ACHN (cell line): ENCODE measurements at regions not wholly inside any gene's neighbourhood (a gene's known extent, or its start where the extent isn't known, plus 50 kb on each side); places are given as distances from the start of the nearest gene placed in this dataset.
A peak's percentile ranks its signal among the peaks of the same experiment; 100 is the strongest.
"Not testable (repeated sequence)": the region's sequence is repeated elsewhere in the genome, so short reads cannot be mapped to it uniquely, and the experiment has no call there.

Experiments
- DNase-seq: peaks from one replicate; pipeline ENCODE4 v3.0.0-alpha.2; 2015
- in situ Hi-C: cut with HindIII; loops from 2 replicates; pipeline ENCODE4 v1.10.0; 2017; ENCODE audit warnings: low sequenced_read_pairs, low pct_ligation_motif_present, low pct_unique_long_range_greater_than_20kb

GRCh38 chr1:189662190-189662589 lies 815.5 kb downstream of the BRINP3 start:
- in situ Hi-C loops, result no loop called here

GRCh38 chr1:189669846-189670245 lies 807.8 kb downstream of the BRINP3 start:
- DNase-seq, result peak; percentile 35
- in situ Hi-C loops, result no loop called here

More at GRCh38 chr1:189662190-189662589, 815.5 kb downstream of the BRINP3 start:
- DNase-seq, result peak; percentile 3

GRCh38 chr1:189673217-189673616 lies 804.4 kb downstream of the BRINP3 start:
- DNase-seq, result no peak
- in situ Hi-C loops, result no loop called here

- DNase-seq, result no peak
- in situ Hi-C loops, result no loop called here
These were observed 801.9 kb downstream of the BRINP3 start for GRCh38 chr1:189675712-189676244.

- peak; percentile 14 for DNase-seq
- in situ Hi-C loops, result no loop called here
These were observed 798.9 kb downstream of the BRINP3 start for GRCh38 chr1:189678779-189679178.

GRCh38 chr1:189681252-189681919 lies 796.3 kb downstream of the BRINP3 start:
- DNase-seq, result no peak
- in situ Hi-C loops, result no loop called here

GRCh38 chr1:189682591-189682990 lies 795.1 kb downstream of the BRINP3 start:
- in situ Hi-C loops, result no loop called here
- DNase-seq, result no peak

- in situ Hi-C loops, result no loop called here
- DNase-seq, result no peak
These were observed 791.4 kb downstream of the BRINP3 start for GRCh38 chr1:189686288-189686687.

GRCh38 chr1:189693140-189693539 lies 784.5 kb downstream of the BRINP3 start:
- in situ Hi-C loops, result no loop called here
- peak; percentile 2 for DNase-seq

- in situ Hi-C loops, result no loop called here
- no peak for DNase-seq
These were observed 781.4 kb downstream of the BRINP3 start for GRCh38 chr1:189696297-189696696.

- in situ Hi-C loops, result no loop called here
- no peak for DNase-seq
These were observed 780.6 kb downstream of the BRINP3 start for GRCh38 chr1:189697113-189697512.

- in situ Hi-C loops, result no loop called here
- DNase-seq, result no peak
These were observed 776.1 kb downstream of the BRINP3 start for GRCh38 chr1:189701606-189702005.

GRCh38 chr1:189706594-189706993 lies 771.1 kb downstream of the BRINP3 start:
- in situ Hi-C loops, result no loop called here
- no peak for DNase-seq

GRCh38 chr1:189708674-189709073 lies 769.0 kb downstream of the BRINP3 start:
- DNase-seq, result peak; percentile 11
- in situ Hi-C loops, result no loop called here

GRCh38 chr1:189718147-189718795 lies 759.4 kb downstream of the BRINP3 start:
- in situ Hi-C loops, DNase-seq: not testable (repeated sequence)

GRCh38 chr1:189726806-189727205 lies 750.9 kb downstream of the BRINP3 start:
- in situ Hi-C loops, result no loop called here

GRCh38 chr1:189751311-189751710 lies 726.4 kb downstream of the BRINP3 start:
- DNase-seq, result no peak

More at GRCh38 chr1:189726806-189727205, 750.9 kb downstream of the BRINP3 start:
- no peak for DNase-seq

GRCh38 chr1:189752461-189752995 lies 725.1 kb downstream of the BRINP3 start:
- in situ Hi-C loops, result no loop called here
- DNase-seq, result no peak

More at GRCh38 chr1:189751311-189751710, 726.4 kb downstream of the BRINP3 start:
- in situ Hi-C loops, result no loop called here

- in situ Hi-C loops, DNase-seq: not testable (repeated sequence)
These were observed 722.6 kb downstream of the BRINP3 start for GRCh38 chr1:189755100-189755499.
